LNCaP clone FGC (cell line): ENCODE measurements at regions not wholly inside any gene's neighbourhood (a gene's known extent, or its start where the extent isn't known, plus 50 kb on each side); places are given as distances from the start of the nearest gene placed in this dataset.

Experiments
- DNase-seq: peaks from one replicate; pipeline ENCODE4 v3.0.0-alpha.2; 2011; ENCODE audit warnings: low read depth
- H3K4me3 ChIP-seq: 2 replicates; pipeline ENCODE4 v1.5.1; 2011; ENCODE audit warnings: mild to moderate bottlenecking, low read depth, low read length, control low read depth
- TF ChIP-seq, protein P1 (sequence below): IDR thresholded peaks from 2 replicates; pipeline ENCODE4 v1.5.1; 2012; ENCODE audit warnings: mild to moderate bottlenecking; ENCODE audit not compliant: control insufficient read depth, insufficient read depth; ENCODE audit errors: extremely low read depth

DNA sequence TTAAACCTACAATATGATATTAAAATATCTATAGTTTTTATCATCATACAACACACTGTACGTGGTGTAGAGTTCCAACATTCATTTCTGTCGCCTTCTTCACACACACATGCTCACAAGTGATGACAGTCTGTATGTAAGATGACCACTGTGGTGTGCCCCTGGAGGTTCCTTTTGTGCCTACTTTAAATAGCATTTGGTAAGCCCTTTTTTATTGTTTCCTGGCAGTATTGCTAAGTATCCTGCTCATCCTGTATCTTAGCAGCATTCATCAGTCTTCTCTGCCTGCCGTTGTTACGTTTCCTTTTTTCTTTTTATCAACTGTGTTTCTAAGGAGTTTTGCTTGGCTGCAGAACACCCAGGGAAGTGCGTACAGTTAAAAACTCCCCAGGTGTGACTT, 231.4 kb downstream of the CHRM3 start:
- DNase-seq, result no peak
- TF ChIP-seq, protein P1, sequence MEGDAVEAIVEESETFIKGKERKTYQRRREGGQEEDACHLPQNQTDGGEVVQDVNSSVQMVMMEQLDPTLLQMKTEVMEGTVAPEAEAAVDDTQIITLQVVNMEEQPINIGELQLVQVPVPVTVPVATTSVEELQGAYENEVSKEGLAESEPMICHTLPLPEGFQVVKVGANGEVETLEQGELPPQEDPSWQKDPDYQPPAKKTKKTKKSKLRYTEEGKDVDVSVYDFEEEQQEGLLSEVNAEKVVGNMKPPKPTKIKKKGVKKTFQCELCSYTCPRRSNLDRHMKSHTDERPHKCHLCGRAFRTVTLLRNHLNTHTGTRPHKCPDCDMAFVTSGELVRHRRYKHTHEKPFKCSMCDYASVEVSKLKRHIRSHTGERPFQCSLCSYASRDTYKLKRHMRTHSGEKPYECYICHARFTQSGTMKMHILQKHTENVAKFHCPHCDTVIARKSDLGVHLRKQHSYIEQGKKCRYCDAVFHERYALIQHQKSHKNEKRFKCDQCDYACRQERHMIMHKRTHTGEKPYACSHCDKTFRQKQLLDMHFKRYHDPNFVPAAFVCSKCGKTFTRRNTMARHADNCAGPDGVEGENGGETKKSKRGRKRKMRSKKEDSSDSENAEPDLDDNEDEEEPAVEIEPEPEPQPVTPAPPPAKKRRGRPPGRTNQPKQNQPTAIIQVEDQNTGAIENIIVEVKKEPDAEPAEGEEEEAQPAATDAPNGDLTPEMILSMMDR, result no peak
- H3K4me3 ChIP-seq, result no peak overlapping the region

DNA sequence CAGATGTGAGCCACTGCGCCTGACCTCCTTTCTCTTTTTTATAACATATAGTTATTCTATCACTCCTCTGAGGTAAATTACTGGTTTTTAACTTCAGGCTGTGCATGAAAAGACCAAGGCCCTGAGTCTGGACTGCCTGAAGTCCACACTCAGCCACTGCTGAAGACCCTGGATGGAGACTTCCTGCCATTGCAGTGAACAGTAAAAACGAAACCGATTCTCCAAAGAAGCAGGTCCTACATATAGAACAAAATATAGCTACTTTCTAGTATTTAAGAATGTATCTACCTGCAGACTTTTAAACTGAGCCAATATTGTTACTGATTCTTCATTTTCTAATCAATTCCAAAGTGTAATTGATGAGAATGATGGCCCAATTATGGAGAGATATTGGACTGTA, 232.8 kb downstream of the CHRM3 start:
- DNase-seq, result no peak
- H3K4me3 ChIP-seq, result no peak overlapping the region
- TF ChIP-seq, protein P1, result no peak

DNA sequence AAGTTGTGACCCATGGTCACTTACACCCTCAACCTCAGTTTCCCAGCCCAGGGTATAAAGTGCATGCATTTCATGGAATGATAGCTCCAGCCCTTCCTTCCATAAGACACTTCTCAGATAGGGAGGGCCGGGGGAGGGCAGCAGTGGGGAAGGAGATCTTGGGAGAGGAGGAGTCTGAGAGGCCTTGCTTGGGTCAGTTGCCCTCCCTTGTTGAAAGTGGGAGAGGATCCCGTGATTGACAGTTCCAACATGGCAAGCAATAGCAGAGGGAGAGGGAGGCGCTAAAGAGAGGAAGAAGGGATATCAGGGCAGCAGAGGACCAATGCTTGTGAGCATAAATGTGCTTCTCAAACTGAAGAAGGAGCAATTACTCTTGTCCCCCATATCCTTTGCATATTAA, 244.4 kb downstream of the CHRM3 start:
- no peak overlapping the region for H3K4me3 ChIP-seq
- DNase-seq, result no peak
- TF ChIP-seq, protein P1, result no peak

DNA sequence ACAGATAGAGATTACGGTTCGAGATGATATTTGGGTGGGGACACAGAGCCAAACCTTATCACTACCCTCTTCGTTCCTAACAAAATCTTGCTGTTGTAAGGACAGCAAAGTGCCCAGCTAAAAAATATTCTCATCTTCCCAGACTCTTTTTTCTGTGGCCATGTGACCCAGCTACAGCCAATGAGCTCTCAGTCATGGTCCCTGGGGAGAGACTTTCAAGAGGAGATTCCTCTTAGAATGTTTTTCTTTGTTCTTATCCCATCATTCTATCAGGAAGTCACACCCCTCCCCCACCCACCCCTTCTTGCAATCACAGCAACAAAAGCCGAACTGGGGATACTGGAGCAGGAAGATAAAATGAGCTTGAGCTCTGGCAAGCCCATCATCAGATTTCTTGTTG, 247.1 kb downstream of the CHRM3 start:
- TF ChIP-seq, protein P1, result no peak
- H3K4me3 ChIP-seq, result no peak overlapping the region
- DNase-seq, result no peak

DNA sequence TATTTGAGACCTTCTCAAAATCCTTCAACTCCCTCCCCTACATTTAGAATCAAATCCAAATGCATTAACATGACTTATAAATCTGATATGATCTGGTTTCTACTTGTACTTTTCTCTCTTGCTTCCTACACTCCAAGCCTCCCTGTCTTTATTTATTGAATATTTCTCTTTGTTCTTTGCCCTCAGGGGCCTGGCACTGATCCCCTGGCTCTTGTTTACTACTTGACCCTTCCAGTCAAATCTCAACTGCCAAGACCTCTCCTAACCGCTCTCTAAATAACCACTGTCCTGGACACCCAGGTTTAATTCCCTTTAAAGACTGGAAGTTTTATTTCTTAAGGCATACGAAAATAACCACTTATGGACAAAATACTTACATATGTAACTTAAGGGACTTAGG, 248.9 kb downstream of the CHRM3 start:
- peak; percentile 75 for DNase-seq
- no peak overlapping the region for H3K4me3 ChIP-seq
- TF ChIP-seq, protein P1, result no peak

DNA sequence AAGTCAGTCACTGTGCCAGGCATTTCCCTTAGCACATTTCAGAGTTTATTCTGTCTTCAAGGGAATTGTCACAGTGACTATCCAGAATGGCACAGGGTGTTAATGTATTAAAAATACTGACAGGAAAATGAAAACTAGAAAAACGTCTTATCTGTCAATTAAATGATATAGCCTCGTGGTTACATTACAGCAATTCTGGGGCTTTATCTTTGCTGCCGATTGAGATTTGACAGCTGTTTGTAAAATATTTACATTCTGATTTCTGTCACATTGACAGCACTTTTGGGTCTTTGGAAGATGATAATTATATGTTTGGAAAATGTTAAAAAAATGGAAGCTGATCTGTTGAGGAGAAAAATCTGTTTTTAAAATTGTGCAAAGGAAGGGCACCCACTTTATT, 250.0 kb downstream of the CHRM3 start:
- no peak overlapping the region for H3K4me3 ChIP-seq
- TF ChIP-seq, protein P1, result no peak
- DNase-seq, result no peak

DNA sequence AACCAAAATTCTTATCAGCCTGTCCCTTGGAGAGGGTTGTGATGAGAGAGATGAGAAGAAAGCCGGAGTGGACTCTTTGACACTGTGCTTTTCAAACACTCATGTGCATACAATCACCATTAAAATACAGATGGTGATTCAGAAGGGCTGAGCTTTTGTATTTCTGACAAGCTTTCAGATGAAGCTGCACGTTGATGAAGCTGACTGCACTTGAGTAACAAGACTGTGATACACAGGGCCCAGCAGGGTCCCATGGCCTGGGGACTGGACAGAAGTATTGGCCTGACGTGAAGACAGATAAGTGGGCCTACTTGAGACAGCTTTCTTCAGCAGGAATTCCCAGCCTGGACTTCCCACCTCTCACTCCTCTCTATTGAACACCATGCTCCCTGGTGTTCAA, 258.2 kb downstream of the CHRM3 start:
- TF ChIP-seq, protein P1, result no peak
- DNase-seq, result no peak

More for the DNA sequence above, 258.2 kb downstream of the CHRM3 start:
- H3K4me3 ChIP-seq, result no peak overlapping the region
